Left colon (tissue), 2 donors: ENCODE measurements at regions not wholly inside any gene's neighbourhood (a gene's known extent, or its start where the extent isn't known, plus 50 kb on each side); places are given as distances from the start of the nearest gene placed in this dataset.
A peak's percentile ranks its signal among the peaks of the same experiment; 100 is the strongest.
"Not testable (repeated sequence)": the region's sequence is repeated elsewhere in the genome, so short reads cannot be mapped to it uniquely, and the experiment has no call there.

Experiments
- ATAC-seq: fragments of 200-7000 bp; cut with Tn5 transposase; one replicate; pipeline ENCODE4 v1.9.1; 2020; ENCODE audit warnings: mild to moderate bottlenecking, moderate library complexity
- DNase-seq, 2 donors: peaks; one replicate each; pipeline ENCODE4 v3.0.0-alpha.2; 2020
- intact Hi-C, 2 donors: fragments of 100-400 bp; cut with DNase I in 1 of 2; cut with micrococcal nuclease in 1 of 2; formaldehyde crosslinking; loops; one replicate each; pipeline versions ENCODE4 v1.11.2 to v1.14.0; 2022; cut with DNase I, micrococcal nuclease
- donor health status: DM: no; HTN: no; CAD: no.
- donor health status: DM: yes; HTN: yes; CAD: no.

GRCh38 chr5:72604111-72604797, 97.0 kb upstream of the ZNF366 start:
- DNase-seq (no peak), ATAC-seq (no peak)
- intact Hi-C loops: no loop called here

GRCh38 chr5:72602696-72603685, 95.8 kb upstream of the ZNF366 start:
- DNase-seq (no peak), ATAC-seq (peak; percentile 64)
- intact Hi-C loops: no loop called here

GRCh38 chr5:72601861-72602260, 94.7 kb upstream of the ZNF366 start:
- ATAC-seq: no peak
- intact Hi-C loops: no loop called here
- DNase-seq: no peak

GRCh38 chr5:72600391-72600981, 93.3 kb upstream of the ZNF366 start:
- DNase-seq (no peak), ATAC-seq (peak; percentile 83)

GRCh38 chr5:72599519-72600370, 92.5 kb upstream of the ZNF366 start:
- ATAC-seq (peak; percentile 43), DNase-seq (no peak)
- intact Hi-C loops: no loop called here

More at GRCh38 chr5:72600391-72600981, 93.3 kb upstream of the ZNF366 start:
- intact Hi-C loops: no loop called here

- ATAC-seq (no peak), DNase-seq (no peak)
- intact Hi-C loops: no loop called here
These were observed 91.8 kb upstream of the ZNF366 start for GRCh38 chr5:72599065-72599433.

GRCh38 chr5:72598401-72599064, 91.3 kb upstream of the ZNF366 start:
- no peak for DNase-seq
- intact Hi-C loops: no loop called here
- no peak for ATAC-seq

GRCh38 chr5:72597456-72597948, 90.3 kb upstream of the ZNF366 start:
- DNase-seq (no peak), ATAC-seq (no peak)
- intact Hi-C loops: no loop called here

- DNase-seq (no peak), ATAC-seq (peak; percentile 14)
- intact Hi-C loops: no loop called here
These were observed 89.7 kb upstream of the ZNF366 start for GRCh38 chr5:72596956-72597355.

GRCh38 chr5:72588640-72589039, 81.4 kb upstream of the ZNF366 start:
- intact Hi-C loops: no loop called here
- no peak for ATAC-seq

GRCh38 chr5:72587661-72588308, 80.6 kb upstream of the ZNF366 start:
- intact Hi-C loops: no loop called here
- ATAC-seq (no peak), DNase-seq (no peak)

More at GRCh38 chr5:72588640-72589039, 81.4 kb upstream of the ZNF366 start:
- DNase-seq: no peak

GRCh38 chr5:72586788-72587530, 79.7 kb upstream of the ZNF366 start:
- intact Hi-C loops: no loop called here
- DNase-seq (no peak), ATAC-seq (no peak)

- intact Hi-C loops: no loop called here
- DNase-seq: no peak
- ATAC-seq: no peak
These were observed 77.3 kb upstream of the ZNF366 start for GRCh38 chr5:72584466-72584865.

- DNase-seq, intact Hi-C loops, ATAC-seq: not testable (repeated sequence)
These were observed 72.1 kb upstream of the ZNF366 start for GRCh38 chr5:72579290-72579689.

- no peak for ATAC-seq
- intact Hi-C loops: no loop called here
- DNase-seq: no peak
These were observed 65.1 kb upstream of the ZNF366 start for GRCh38 chr5:72572236-72572765.

GRCh38 chr5:72569408-72569944, 62.3 kb upstream of the ZNF366 start:
- intact Hi-C loops: no loop called here
- ATAC-seq: no peak
- DNase-seq: no peak
